Stimulated activated CD4-positive, alpha-beta T cell treated with anti-CD3 and anti-CD28 coated beads, Interleukin-2, amount 100 ng/mL, for 48 hours (primary cell): ENCODE measurements at regions not wholly inside any gene's neighbourhood (a gene's known extent, or its start where the extent isn't known, plus 50 kb on each side); places are given as distances from the start of the nearest gene placed in this dataset.
A peak's percentile ranks its signal among the peaks of the same experiment; 100 is the strongest.

Experiments
- DNase-seq, 2 donors: peaks; one replicate each; pipeline ENCODE4 v3.0.0-alpha.2; 2020

GRCh38 chr7:38002689-38003088 lies 82.2 kb downstream of the EPDR1 start:
- no peak for DNase-seq

- DNase-seq: no peak
Observed at GRCh38 chr7:38006559-38006958, 86.1 kb downstream of the EPDR1 start.

GRCh38 chr7:38007096-38007495 lies 86.7 kb downstream of the EPDR1 start:
- no peak for DNase-seq

GRCh38 chr7:38013246-38013645 lies 92.8 kb downstream of the EPDR1 start:
- no peak for DNase-seq

- DNase-seq: no peak
Observed at GRCh38 chr7:38016567-38016966, 96.1 kb downstream of the EPDR1 start.

GRCh38 chr7:38017320-38017719 lies 96.9 kb downstream of the EPDR1 start:
- no peak for DNase-seq

- DNase-seq: no peak
Observed at GRCh38 chr7:38020121-38020785, 99.8 kb downstream of the EPDR1 start.

GRCh38 chr7:38021892-38022291 lies 101.5 kb downstream of the EPDR1 start:
- no peak for DNase-seq

GRCh38 chr7:38025815-38026214 lies 105.4 kb downstream of the EPDR1 start:
- DNase-seq: no peak

GRCh38 chr7:38027884-38028455 lies 107.5 kb downstream of the EPDR1 start:
- no peak for DNase-seq

GRCh38 chr7:38034062-38034908 lies 113.8 kb downstream of the EPDR1 start:
- no peak for DNase-seq

GRCh38 chr7:38040831-38041230 lies 120.4 kb downstream of the EPDR1 start:
- DNase-seq: no peak

- DNase-seq: no peak
Observed at GRCh38 chr7:38049679-38050078, 128.4 kb upstream of the STARD3NL start.

- no peak for DNase-seq
Observed at GRCh38 chr7:38051311-38051710, 126.7 kb upstream of the STARD3NL start.

GRCh38 chr7:38051786-38052185 lies 126.3 kb upstream of the STARD3NL start:
- DNase-seq: no peak

- no peak for DNase-seq
Observed at GRCh38 chr7:38052786-38053185, 125.3 kb upstream of the STARD3NL start.

- DNase-seq: no peak
Observed at GRCh38 chr7:38054199-38054598, 123.8 kb upstream of the STARD3NL start.

GRCh38 chr7:38057829-38058228 lies 120.2 kb upstream of the STARD3NL start:
- no peak for DNase-seq

GRCh38 chr7:38060116-38060515 lies 117.9 kb upstream of the STARD3NL start:
- no peak for DNase-seq

- DNase-seq: no peak
Observed at GRCh38 chr7:38060637-38061036, 117.4 kb upstream of the STARD3NL start.

- no peak for DNase-seq
Observed at GRCh38 chr7:38066391-38066790, 111.7 kb upstream of the STARD3NL start.

GRCh38 chr7:38068461-38068860 lies 109.6 kb upstream of the STARD3NL start:
- DNase-seq: no peak

- no peak for DNase-seq
Observed at GRCh38 chr7:38069052-38069451, 109.0 kb upstream of the STARD3NL start.

- DNase-seq: peak in 1 of 2 donors; percentile 3
Observed at GRCh38 chr7:38070718-38071117, 107.3 kb upstream of the STARD3NL start.
